Hepatocyte (in vitro differentiated cells): ENCODE measurements at regions not wholly inside any gene's neighbourhood (a gene's known extent, or its start where the extent isn't known, plus 50 kb on each side); places are given as distances from the start of the nearest gene placed in this dataset.

ENCODE experiments used
- CTCF ChIP-seq: fragments of 200-600 bp; sonication (generic); IDR thresholded peaks from 2 replicates; pipeline ENCODE4 v1.5.1; 2016; ENCODE audit warnings: antibody characterized with exemption, mild to moderate bottlenecking; ENCODE audit not compliant: poor library complexity
- EZH2phosphoT487 ChIP-seq: fragments of 200-600 bp; sonication (generic); IDR thresholded peaks from one replicate; pipeline ENCODE4 v1.6.1; 2018; ENCODE audit warnings: antibody characterized with exemption, mild to moderate bottlenecking, low read depth, moderate library complexity; ENCODE audit not compliant: unreplicated experiment, severe bottlenecking

DNA sequence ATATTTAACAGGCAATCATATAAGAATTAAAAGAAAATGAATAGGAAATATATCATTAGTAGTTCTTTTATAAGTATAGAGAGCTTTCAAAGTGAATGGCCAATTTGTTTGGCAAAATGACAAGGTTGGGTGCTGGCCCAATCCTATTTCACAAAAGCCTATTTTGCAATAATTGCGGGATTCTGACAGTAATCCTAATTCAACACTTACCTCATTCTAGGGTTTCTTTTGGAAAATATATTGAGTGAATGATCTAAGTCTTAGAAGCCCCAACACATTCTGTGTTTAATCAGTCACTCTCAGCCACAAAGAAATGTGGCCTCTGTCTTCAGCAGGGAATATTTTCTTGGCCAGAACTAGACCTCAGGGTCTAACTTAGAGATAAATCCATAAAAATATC lies 835.9 kb upstream of the ZNF608 start:
- no peak for TF ChIP-seq CTCF
- no peak for TF ChIP-seq EZH2phosphoT487
